22Rv1 (cell line): ENCODE measurements at regions not wholly inside any gene's neighbourhood (a gene's known extent, or its start where the extent isn't known, plus 50 kb on each side); places are given as distances from the start of the nearest gene placed in this dataset.

ENCODE experiments used
- ZFX ChIP-seq: fragments of 450-650 bp; IDR thresholded peaks from 2 replicates; pipeline ENCODE4 v1.6.1; 2017; ENCODE audit warnings: antibody characterized with exemption, borderline replicate concordance
- TF ChIP-seq, protein P1 (sequence below): fragments of 450-650 bp; IDR thresholded peaks from 2 replicates; pipeline ENCODE4 v1.5.1; 2017; ENCODE audit warnings: mild to moderate bottlenecking

DNA sequence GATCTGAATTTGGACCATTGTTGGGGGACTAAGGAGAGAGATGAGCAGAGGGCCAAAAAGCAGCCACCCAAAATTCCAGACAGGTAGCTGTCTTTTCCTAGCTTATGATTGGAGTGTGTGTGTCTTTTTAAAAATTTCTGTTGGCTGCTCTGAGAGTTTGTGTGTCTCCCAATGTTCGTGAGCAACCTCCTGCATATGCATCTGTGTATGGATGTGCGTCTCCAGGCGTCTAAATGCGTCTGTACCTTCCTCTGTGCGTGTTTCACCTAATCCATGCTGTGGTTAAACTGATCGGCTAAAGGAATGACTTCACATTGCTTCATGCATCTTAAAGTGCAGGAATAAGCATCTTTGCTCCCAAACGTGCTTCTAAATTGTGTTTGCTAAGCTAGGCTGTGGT is 65.5 kb upstream of the LAS1L start:
- TF ChIP-seq, protein P1, sequence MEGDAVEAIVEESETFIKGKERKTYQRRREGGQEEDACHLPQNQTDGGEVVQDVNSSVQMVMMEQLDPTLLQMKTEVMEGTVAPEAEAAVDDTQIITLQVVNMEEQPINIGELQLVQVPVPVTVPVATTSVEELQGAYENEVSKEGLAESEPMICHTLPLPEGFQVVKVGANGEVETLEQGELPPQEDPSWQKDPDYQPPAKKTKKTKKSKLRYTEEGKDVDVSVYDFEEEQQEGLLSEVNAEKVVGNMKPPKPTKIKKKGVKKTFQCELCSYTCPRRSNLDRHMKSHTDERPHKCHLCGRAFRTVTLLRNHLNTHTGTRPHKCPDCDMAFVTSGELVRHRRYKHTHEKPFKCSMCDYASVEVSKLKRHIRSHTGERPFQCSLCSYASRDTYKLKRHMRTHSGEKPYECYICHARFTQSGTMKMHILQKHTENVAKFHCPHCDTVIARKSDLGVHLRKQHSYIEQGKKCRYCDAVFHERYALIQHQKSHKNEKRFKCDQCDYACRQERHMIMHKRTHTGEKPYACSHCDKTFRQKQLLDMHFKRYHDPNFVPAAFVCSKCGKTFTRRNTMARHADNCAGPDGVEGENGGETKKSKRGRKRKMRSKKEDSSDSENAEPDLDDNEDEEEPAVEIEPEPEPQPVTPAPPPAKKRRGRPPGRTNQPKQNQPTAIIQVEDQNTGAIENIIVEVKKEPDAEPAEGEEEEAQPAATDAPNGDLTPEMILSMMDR, result no peak
- no peak for TF ChIP-seq ZFX
